ENCODE measurements at regions not wholly inside any gene's neighbourhood (a gene's known extent, or its start where the extent isn't known, plus 50 kb on each side); places are given as distances from the start of the nearest gene placed in this dataset.
"Not testable (repeated sequence)": the region's sequence is repeated elsewhere in the genome, so short reads cannot be mapped to it uniquely, and the experiment has no call there.

GRCh38 chr10:7026818-7027217 is 384.0 kb downstream of the SFMBT2 start:
- no peak for DNase-seq

DNA sequence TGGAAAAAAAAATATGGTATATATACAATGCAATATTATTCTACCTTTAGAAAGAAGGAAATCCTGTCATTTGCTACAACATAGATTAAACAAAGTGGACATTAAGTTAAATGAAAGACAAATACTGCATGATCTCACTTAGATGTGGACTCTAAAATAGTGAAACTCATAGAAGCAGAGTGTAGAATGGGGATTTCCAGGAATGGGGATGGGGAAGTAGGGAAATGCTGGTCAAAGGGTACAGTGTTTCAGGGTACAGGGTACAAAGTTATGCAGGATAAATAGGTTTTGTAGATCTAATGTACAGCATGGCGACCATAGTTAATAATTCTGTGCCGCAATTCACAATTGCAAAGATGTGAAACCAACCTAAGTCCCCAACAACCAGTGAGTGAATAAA is 385.5 kb downstream of the SFMBT2 start:
- DNase-seq = no peak

- no peak for DNase-seq
Measured at GRCh38 chr10:7015457-7015856, 395.4 kb downstream of the SFMBT2 start.

- no peak for DNase-seq
Measured at GRCh38 chr10:7014721-7015120, 396.1 kb downstream of the SFMBT2 start.

- DNase-seq = no peak
Measured at GRCh38 chr10:7011994-7012393, 398.8 kb downstream of the SFMBT2 start.

- no peak for DNase-seq
Measured at GRCh38 chr10:7008645-7009044, 402.2 kb downstream of the SFMBT2 start.

DNA sequence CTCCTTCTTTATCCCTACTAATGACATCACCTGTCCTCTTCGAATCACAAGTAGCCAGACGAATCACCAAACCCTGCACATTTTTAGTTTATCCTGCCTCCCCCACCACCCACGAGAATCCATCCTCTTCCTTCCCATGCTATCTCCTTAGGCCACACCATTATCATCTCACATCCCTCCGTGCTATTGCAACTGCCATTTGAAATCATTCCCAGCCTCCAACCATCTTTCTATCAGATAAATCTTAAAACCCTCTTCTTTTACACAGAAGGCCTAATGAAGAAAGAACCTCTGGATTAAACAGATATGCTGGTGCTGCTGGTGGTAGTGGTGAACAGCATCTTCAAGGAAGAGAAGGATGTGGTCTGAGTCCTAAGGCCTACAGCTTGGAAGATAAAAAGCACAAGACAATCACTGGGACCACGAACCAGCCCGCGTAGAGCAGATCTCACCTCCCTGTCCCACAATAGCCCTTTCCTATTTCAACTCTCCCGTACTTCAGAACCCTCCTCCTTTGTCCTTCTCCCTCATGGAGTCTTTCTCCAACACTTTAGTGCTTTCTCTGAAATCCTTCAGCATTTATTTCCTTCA is 403.1 kb downstream of the SFMBT2 start:
- no peak for DNase-seq

DNA sequence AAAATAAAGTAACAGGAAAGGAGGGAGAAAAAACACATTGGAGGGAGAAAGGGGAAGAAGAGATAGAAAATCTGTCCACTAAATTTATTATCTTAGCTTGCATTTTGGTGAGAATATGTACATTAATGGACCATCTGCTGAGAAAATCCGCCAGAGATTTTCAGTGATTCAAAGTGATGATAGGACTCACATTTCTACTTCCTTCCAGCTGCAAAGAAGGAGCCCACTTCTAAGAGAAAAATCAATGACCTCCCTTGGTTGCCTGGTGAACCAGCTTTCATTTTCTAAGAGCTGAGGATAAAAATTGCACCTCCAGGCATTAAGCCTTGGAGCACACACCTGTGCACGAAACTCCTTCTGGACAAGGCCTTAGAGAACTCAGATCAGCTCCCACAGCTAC is 404.3 kb downstream of the SFMBT2 start:
- no peak for DNase-seq

GRCh38 chr10:7003831-7004395 is 406.9 kb downstream of the SFMBT2 start:
- DNase-seq = no peak

- peak; percentile 90 for DNase-seq
Measured at GRCh38 chr10:7000061-7000460, 410.8 kb downstream of the SFMBT2 start.

DNA sequence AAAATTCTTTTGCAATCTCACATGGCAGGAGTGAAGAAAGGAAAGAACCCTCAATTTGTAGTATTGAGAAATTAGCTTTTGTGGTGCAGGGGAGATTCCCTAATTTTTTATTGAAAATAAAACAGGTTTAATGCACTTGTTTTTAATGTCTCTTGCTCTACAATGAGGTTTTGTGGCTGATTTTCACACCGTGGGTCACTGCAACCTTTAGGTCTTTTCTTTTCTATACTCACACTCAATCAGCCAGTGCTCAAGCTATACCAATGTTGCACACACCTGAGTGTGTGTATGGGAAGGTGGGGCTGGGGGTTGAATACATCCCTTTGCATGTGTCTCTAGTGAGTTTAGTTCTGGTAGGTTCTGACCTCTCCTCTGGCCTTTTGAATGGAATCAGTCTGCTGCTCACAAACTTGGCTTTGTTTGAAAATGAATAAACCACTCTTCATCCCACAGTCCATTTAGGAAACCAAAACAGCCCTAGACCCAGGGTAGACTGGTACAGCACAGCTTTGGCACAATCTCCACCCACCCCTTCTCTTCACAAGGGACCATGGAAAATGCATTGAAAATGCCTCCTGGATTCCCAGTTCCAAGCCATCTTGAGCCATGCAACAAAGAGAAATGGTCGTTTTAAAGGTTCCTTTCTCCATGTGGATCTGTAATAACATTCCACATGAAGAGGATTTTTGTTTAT is 411.5 kb downstream of the SFMBT2 start:
- DNase-seq = peak; percentile 26

DNA sequence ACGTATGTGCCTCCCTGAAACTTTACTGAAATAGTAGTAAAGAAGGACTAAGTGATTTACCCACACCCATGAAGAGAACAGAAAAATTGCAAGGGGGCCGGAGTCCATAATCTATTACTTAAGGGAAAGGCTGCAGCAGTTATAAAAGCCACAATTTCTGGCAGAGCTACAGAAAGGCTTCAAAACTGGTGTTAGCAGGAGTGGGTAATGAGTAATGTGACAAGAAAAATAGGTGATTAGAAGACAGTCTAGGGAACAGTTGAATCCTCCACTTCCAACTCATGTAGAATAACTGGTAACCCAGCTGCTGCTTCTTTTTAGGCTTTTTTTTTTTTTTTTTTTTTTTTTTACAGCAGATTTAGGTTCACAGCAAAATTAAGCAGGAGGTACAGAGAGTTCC is 413.3 kb downstream of the SFMBT2 start:
- no peak for DNase-seq

- DNase-seq = no peak
Measured at GRCh38 chr10:6996431-6996830, 414.4 kb downstream of the SFMBT2 start.

DNA sequence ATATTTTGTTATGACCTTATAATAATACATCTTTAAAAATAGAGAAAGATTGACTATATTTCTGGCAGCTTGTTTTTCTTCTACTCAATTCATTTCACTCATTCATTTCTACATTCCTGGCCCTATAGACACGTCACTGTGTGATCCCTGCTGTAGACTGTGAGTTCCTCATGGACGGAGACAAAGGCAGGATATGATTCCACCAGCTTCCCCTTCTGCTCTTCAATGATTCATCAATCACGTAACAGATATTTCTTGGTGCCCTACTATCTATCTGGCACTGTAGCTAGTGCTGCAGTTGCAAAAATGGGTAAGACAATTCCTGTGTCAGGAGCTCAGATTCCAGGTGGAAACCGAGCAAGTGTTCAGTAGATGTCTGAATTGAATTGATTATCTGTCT is 415.0 kb downstream of the SFMBT2 start:
- DNase-seq = no peak

- DNase-seq = no peak
Measured at GRCh38 chr10:6995341-6995740, 415.3 kb upstream of the PRKCQ start.

GRCh38 chr10:6990891-6991290 is 410.8 kb upstream of the PRKCQ start:
- DNase-seq = no peak

GRCh38 chr10:6988654-6989053 is 408.6 kb upstream of the PRKCQ start:
- DNase-seq = no peak

DNA sequence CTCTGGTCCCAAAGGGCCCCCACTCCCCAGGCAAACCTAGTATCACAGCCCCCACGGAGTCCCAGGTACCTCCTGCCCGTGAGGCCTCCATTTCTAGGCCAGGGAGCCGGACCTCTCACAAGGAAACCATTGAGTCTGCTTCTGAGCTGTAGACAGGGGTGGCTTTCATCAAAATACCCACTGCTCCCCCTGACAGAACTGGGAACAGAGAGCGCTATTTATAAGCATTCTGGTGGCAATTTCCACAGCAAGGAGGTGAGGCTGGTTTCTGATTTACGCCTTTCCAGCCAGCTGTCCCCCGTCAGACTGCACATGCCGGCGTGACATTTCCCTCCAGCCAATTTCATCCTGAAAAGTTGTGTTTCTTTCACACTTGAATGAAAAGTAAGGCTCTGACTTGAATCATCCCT is 407.5 kb upstream of the PRKCQ start:
- DNase-seq = no peak

DNA sequence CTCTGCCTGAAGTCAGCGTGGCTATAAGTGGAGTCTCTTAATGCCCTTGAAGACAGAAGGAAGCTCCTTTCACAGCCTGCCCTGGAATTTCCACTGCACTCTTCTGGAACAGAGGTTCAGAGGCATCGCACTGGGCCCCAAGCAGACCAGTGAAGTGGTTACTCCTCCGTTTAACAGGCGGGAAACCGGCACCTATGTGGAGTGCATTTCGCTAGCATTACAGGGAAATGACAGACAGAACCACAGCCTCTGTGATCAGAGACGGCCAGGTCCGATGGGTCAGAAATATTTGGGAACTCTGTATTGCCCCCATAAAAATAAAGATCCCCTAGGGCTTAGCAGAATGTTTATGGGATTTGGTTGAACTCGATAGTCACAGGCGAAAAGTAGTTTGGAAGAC is 406.9 kb upstream of the PRKCQ start:
- no peak for DNase-seq

DNA sequence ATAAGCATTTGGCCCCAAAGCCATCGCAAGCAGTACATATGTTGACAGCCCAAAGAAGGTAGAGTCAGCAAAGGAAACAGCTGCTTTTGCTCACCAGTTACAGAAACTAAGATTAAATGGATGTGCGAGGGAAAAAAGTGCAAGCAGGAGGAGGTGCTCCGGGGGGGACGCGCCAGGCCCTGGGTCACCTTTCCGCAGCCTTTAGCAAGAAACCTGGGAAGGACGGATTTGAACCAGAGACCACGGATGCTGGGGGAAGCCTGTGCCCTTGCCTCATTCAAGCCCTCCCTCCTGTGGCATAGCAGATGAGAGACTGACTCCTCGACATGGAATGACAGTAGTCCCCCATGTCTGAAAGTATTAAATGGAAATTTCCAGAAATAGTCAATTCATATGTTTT is 405.6 kb upstream of the PRKCQ start:
- no peak for DNase-seq

DNA sequence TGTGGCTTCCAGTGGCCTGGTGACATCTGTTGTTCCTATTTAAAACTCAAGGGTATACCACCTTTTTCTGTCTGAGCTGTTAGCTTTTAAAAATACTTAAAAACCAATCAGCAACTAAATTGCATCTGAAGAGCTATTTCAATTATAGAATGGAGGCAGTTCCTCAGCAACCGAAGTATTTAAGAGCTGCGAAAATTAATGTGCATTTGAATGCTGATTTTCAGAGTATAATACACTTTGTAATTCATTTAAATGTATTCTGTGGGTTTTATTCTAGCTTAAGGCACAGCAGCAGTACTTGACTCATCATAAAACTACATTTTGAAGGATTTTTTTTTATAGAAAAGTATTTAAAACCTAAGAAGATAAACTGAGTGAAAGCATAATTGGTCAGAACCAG is 404.9 kb upstream of the PRKCQ start:
- no peak for DNase-seq

DNA sequence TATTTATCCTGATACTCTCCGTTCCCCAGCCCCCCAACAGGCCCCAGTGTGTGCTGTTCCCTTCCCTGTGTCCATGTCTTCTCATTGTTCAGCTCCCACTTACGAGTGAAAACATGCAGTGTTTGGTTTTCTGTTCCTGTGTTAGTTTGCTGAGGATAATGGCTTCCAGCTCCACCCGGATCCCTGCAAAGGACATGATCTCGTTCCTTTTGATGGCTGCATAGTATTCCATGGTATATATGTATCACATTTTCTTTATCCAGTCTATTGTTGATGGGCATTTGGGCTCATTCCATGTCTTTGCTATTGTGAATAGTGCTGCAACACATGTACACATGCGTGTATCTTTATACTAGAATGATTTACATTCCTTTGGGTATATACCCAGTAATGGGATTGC is 403.9 kb upstream of the PRKCQ start:
- not testable (repeated sequence) for DNase-seq

DNA sequence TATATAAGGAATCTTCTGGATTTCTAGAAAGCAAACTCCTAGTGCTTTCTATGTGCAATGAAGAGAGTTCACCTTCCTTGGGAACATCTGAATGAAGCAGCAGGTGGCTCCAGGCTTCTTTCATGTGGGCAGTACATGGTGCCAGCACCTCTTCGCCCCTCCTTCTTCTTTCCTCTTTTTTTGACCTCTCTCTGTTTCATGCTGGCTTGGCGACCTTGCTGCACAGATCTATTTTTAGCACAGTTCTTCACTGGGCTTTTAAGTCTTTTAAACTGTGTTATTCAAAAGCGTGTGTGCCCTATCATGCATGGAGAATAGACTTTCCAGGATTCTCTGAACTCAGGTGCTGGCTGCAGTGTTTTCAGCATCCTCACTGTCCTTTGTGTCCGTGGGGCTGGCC is 400.3 kb upstream of the PRKCQ start:
- DNase-seq = peak; percentile 15

GRCh38 chr10:6979371-6979770 is 399.3 kb upstream of the PRKCQ start:
- peak; percentile 20 for DNase-seq

- no peak for DNase-seq
Measured at GRCh38 chr10:6978187-6978627, 398.1 kb upstream of the PRKCQ start.

Data from NCI-H526 treated with DMSO at 0.1 percent for 48 hours (cell line).